Occipital lobe (tissue), 1 donor: ENCODE measurements at regions not wholly inside any gene's neighbourhood (a gene's known extent, or its start where the extent isn't known, plus 50 kb on each side); places are given as distances from the start of the nearest gene placed in this dataset.
A peak's percentile ranks its signal among the peaks of the same experiment; 100 is the strongest.

Source experiments
- DNase-seq: peaks from one replicate; lab custom pipeline; 2025; lab: John Stamatoyannopoulos, UW

- DNase-seq: no peak
These were observed 270.1 kb downstream of the PTTG2 start for GRCh38 chr4:38230121-38230801.

- DNase-seq: no peak
These were observed 270.8 kb downstream of the PTTG2 start for GRCh38 chr4:38230821-38231563.

GRCh38 chr4:38231626-38232025, 271.4 kb downstream of the PTTG2 start:
- no peak for DNase-seq

- no peak for DNase-seq
These were observed 272.5 kb downstream of the PTTG2 start for GRCh38 chr4:38232741-38233140.

GRCh38 chr4:38233727-38234480, 273.7 kb downstream of the PTTG2 start:
- DNase-seq: no peak

GRCh38 chr4:38235354-38235753, 275.2 kb downstream of the PTTG2 start:
- DNase-seq: no peak

- no peak for DNase-seq
These were observed 275.8 kb downstream of the PTTG2 start for GRCh38 chr4:38236003-38236402.

- no peak for DNase-seq
These were observed 276.3 kb downstream of the PTTG2 start for GRCh38 chr4:38236503-38236902.

- DNase-seq: no peak
These were observed 276.9 kb downstream of the PTTG2 start for GRCh38 chr4:38237139-38237538.

- no peak for DNase-seq
These were observed 281.3 kb downstream of the PTTG2 start for GRCh38 chr4:38241541-38241940.

- DNase-seq: no peak
These were observed 281.9 kb downstream of the PTTG2 start for GRCh38 chr4:38242101-38242500.

- no peak for DNase-seq
These were observed 282.7 kb downstream of the PTTG2 start for GRCh38 chr4:38242822-38243387.

GRCh38 chr4:38243388-38244053, 283.3 kb downstream of the PTTG2 start:
- DNase-seq: no peak

GRCh38 chr4:38254825-38255224, 294.6 kb downstream of the PTTG2 start:
- no peak for DNase-seq

GRCh38 chr4:38255572-38255971, 295.4 kb downstream of the PTTG2 start:
- no peak for DNase-seq

GRCh38 chr4:38266616-38267015, 306.4 kb downstream of the PTTG2 start:
- DNase-seq: peak; percentile 18

GRCh38 chr4:38268108-38268820, 308.1 kb downstream of the PTTG2 start:
- DNase-seq: no peak

- no peak for DNase-seq
These were observed 308.6 kb downstream of the PTTG2 start for GRCh38 chr4:38268837-38269236.

GRCh38 chr4:38273407-38273806, 313.2 kb downstream of the PTTG2 start:
- DNase-seq: no peak

GRCh38 chr4:38275331-38276100, 315.3 kb downstream of the PTTG2 start:
- DNase-seq: no peak
